SK-N-SH treated with all-trans-retinoic acid at 6 μM for 48 hours (cell line): ENCODE measurements at regions not wholly inside any gene's neighbourhood (a gene's known extent, or its start where the extent isn't known, plus 50 kb on each side); places are given as distances from the start of the nearest gene placed in this dataset.

Experiments
- ATAC-seq: fragments of 200-7000 bp; cut with Tn5 transposase; 3 replicates; pipeline ENCODE4 v1.9.1; 2020; ENCODE audit warnings: mild to moderate bottlenecking, moderate library complexity
- ARNTL ChIP-seq: fragments of 450-650 bp; formaldehyde crosslinking; IDR thresholded peaks from 2 replicates; pipeline ENCODE4 v1.5.0; 2020; ENCODE audit warnings: low read depth, mild to moderate bottlenecking, moderate library complexity, borderline replicate concordance
- BACH2 ChIP-seq: fragments of 250-450 bp; sonication (Bioruptor Pico); IDR thresholded peaks from 2 replicates; pipeline ENCODE4 v1.9.0; 2021; ENCODE audit warnings: mild to moderate bottlenecking, borderline replicate concordance
- CREB5 ChIP-seq: fragments of 250-450 bp; sonication (Bioruptor Pico); IDR thresholded peaks from 2 replicates; pipeline ENCODE4 v1.5.1; 2020; ENCODE audit warnings: low read depth, mild to moderate bottlenecking, moderate library complexity
- CSDC2 ChIP-seq: fragments of 250-450 bp; sonication (Bioruptor Pico); IDR thresholded peaks from 2 replicates; pipeline ENCODE4 v1.5.0; 2020; ENCODE audit warnings: mild to moderate bottlenecking, moderate library complexity
- CSRNP3 ChIP-seq: fragments of 250-450 bp; sonication (Bioruptor Pico); IDR thresholded peaks from 2 replicates; pipeline ENCODE4 v1.5.1; 2021; ENCODE audit warnings: mild to moderate bottlenecking, moderate library complexity
- ESRRG ChIP-seq: fragments of 250-450 bp; sonication (Bioruptor Pico); IDR thresholded peaks from 2 replicates; pipeline ENCODE4 v1.6.1; 2021; ENCODE audit warnings: mild to moderate bottlenecking
- GLIS3 ChIP-seq: fragments of 250-450 bp; sonication (Bioruptor Pico); IDR thresholded peaks from 2 replicates; pipeline ENCODE4 v1.5.0; 2020; ENCODE audit warnings: mild to moderate bottlenecking, moderate library complexity
- ISL1 ChIP-seq: fragments of 250-450 bp; sonication (Bioruptor Pico); IDR thresholded peaks from 2 replicates; pipeline ENCODE4 v2.1.2; 2022; ENCODE audit warnings: mild to moderate bottlenecking, moderate library complexity
- OSR1 ChIP-seq: fragments of 250-450 bp; sonication (Bioruptor Pico); IDR thresholded peaks from 2 replicates; pipeline ENCODE4 v1.8.0; 2022; ENCODE audit warnings: moderate library complexity, mild to moderate bottlenecking, inconsistent platforms
- PPARA ChIP-seq: fragments of 250-450 bp; sonication (Bioruptor Pico); IDR thresholded peaks from 2 replicates; pipeline ENCODE4 v1.5.0; 2020; ENCODE audit warnings: mild to moderate bottlenecking, borderline replicate concordance
- RARB ChIP-seq: fragments of 250-450 bp; sonication (Bioruptor Pico); IDR thresholded peaks from 2 replicates; pipeline ENCODE4 v1.8.0; 2021; ENCODE audit warnings: mild to moderate bottlenecking, moderate library complexity
- SNAI2 ChIP-seq: fragments of 250-450 bp; sonication (Bioruptor Pico); IDR thresholded peaks from 2 replicates; pipeline ENCODE4 v1.5.0; 2020; ENCODE audit warnings: mild to moderate bottlenecking, moderate library complexity
- TCF4 ChIP-seq: fragments of 250-450 bp; sonication (Bioruptor Pico); IDR thresholded peaks from 2 replicates; pipeline ENCODE4 v1.8.0; 2021; ENCODE audit warnings: mild to moderate bottlenecking, moderate library complexity, borderline replicate concordance
- TOX ChIP-seq: fragments of 250-450 bp; sonication (Bioruptor Pico); IDR thresholded peaks from 2 replicates; pipeline ENCODE4 v1.8.0; 2021; ENCODE audit warnings: mild to moderate bottlenecking, moderate library complexity, borderline replicate concordance
- TSHZ2 ChIP-seq: fragments of 250-450 bp; sonication (Bioruptor Pico); IDR thresholded peaks from 2 replicates; pipeline ENCODE4 v1.5.0; 2020; ENCODE audit warnings: mild to moderate bottlenecking, moderate library complexity
- ZC3H10 ChIP-seq: fragments of 250-450 bp; sonication (Bioruptor Pico); IDR thresholded peaks from 2 replicates; pipeline ENCODE4 v1.5.1; 2021; ENCODE audit warnings: mild to moderate bottlenecking, moderate library complexity
- ZFP30 ChIP-seq: fragments of 450-650 bp; formaldehyde crosslinking; IDR thresholded peaks from 2 replicates; pipeline ENCODE4 v1.5.0; 2022; ENCODE audit warnings: mild to moderate bottlenecking, moderate library complexity
- ZNF565 ChIP-seq: fragments of 450-650 bp; formaldehyde crosslinking; conservative IDR thresholded peaks from 2 replicates; pipeline ENCODE4 v1.5.0; 2020; ENCODE audit warnings: low read depth, mild to moderate bottlenecking, moderate library complexity
- ZNF70 ChIP-seq: fragments of 450-650 bp; formaldehyde crosslinking; IDR thresholded peaks from 2 replicates; pipeline ENCODE4 v1.5.0; 2020; ENCODE audit warnings: mild to moderate bottlenecking, moderate library complexity
- ZNF8 ChIP-seq: fragments of 450-650 bp; formaldehyde crosslinking; IDR thresholded peaks from 2 replicates; pipeline ENCODE4 v1.5.0; 2020; ENCODE audit warnings: mild to moderate bottlenecking, moderate library complexity
- TF ChIP-seq, protein P1 (sequence below): fragments of 250-450 bp; sonication (Bioruptor Pico); IDR thresholded peaks from 2 replicates; pipeline ENCODE4 v1.8.0; 2020; ENCODE audit warnings: mild to moderate bottlenecking, moderate library complexity, borderline replicate concordance
- TF ChIP-seq, protein P2 (sequence below): fragments of 250-450 bp; sonication (Bioruptor Pico); IDR thresholded peaks from 2 replicates; pipeline ENCODE4 v1.8.0; 2021; ENCODE audit warnings: low read depth, mild to moderate bottlenecking, moderate library complexity, borderline replicate concordance

- TF ChIP-seq SNAI2 (CRISPR knock-in tag) (no peak), ZNF8 (CRISPR knock-in tag) (no peak), GLIS3 (CRISPR knock-in tag) (no peak), CSRNP3 (CRISPR knock-in tag) (no peak), BACH2 (no peak), ZNF565 (CRISPR knock-in tag) (no peak), CSDC2 (no peak), ISL1 (no peak), TCF4 (CRISPR knock-in tag) (no peak), RARB (CRISPR knock-in tag) (no peak), ZNF70 (CRISPR knock-in tag) (no peak), ZFP30 (CRISPR knock-in tag) (no peak), CREB5 (no peak), ZC3H10 (CRISPR knock-in tag) (no peak), ESRRG (CRISPR knock-in tag) (no peak), PPARA (no peak), TSHZ2 (CRISPR knock-in tag) (no peak)
- TF ChIP-seq, protein P1, sequence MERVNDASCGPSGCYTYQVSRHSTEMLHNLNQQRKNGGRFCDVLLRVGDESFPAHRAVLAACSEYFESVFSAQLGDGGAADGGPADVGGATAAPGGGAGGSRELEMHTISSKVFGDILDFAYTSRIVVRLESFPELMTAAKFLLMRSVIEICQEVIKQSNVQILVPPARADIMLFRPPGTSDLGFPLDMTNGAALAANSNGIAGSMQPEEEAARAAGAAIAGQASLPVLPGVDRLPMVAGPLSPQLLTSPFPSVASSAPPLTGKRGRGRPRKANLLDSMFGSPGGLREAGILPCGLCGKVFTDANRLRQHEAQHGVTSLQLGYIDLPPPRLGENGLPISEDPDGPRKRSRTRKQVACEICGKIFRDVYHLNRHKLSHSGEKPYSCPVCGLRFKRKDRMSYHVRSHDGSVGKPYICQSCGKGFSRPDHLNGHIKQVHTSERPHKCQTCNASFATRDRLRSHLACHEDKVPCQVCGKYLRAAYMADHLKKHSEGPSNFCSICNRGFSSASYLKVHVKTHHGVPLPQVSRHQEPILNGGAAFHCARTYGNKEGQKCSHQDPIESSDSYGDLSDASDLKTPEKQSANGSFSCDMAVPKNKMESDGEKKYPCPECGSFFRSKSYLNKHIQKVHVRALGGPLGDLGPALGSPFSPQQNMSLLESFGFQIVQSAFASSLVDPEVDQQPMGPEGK = no peak
- TF ChIP-seq, protein P2, sequence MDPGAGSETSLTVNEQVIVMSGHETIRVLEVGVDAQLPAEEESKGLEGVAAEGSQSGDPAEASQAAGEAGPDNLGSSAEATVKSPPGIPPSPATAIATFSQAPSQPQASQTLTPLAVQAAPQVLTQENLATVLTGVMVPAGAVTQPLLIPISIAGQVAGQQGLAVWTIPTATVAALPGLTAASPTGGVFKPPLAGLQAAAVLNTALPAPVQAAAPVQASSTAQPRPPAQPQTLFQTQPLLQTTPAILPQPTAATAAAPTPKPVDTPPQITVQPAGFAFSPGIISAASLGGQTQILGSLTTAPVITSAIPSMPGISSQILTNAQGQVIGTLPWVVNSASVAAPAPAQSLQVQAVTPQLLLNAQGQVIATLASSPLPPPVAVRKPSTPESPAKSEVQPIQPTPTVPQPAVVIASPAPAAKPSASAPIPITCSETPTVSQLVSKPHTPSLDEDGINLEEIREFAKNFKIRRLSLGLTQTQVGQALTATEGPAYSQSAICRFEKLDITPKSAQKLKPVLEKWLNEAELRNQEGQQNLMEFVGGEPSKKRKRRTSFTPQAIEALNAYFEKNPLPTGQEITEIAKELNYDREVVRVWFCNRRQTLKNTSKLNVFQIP (CRISPR knock-in tag) = no peak
- ATAC-seq = no peak
Measured at GRCh38 chr5:130402906-130403305, 498.6 kb downstream of the CHSY3 start.

DNA sequence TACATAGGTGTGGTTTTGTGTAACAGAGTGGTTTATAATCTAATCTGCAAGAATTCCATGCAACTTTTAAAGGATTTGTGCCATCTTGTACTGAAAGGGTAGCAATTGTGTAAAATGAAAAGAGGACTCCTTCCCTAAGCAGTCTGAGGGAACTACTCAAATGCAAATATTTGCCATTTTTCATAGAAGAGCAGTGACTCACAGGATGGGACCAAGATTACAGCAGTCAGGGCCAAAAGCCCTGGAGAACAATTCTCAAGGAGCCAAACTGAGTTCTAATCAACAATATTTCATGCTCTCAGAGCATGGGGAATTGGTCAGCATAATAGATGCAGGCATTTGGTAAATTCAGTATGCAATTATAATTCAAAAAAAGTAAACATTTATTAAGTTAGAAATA lies 495.8 kb downstream of the CHSY3 start:
- no peak for TF ChIP-seq ZNF70 (CRISPR knock-in tag)
- ATAC-seq = no peak

GRCh38 chr5:130398825-130399224 lies 494.6 kb downstream of the CHSY3 start:
- no peak for ATAC-seq
- TF ChIP-seq CSRNP3 (CRISPR knock-in tag) (no peak), ZFP30 (CRISPR knock-in tag) (no peak), CSDC2 (no peak), ARNTL (no peak), RARB (CRISPR knock-in tag) (no peak), ZNF8 (CRISPR knock-in tag) (no peak), BACH2 (no peak), CREB5 (no peak), TCF4 (CRISPR knock-in tag) (no peak), ZNF565 (CRISPR knock-in tag) (no peak), SNAI2 (CRISPR knock-in tag) (no peak), TOX (CRISPR knock-in tag) (no peak), OSR1 (CRISPR knock-in tag) (no peak), ZNF70 (CRISPR knock-in tag) (no peak), PPARA (no peak)
- TF ChIP-seq, protein P2 (CRISPR knock-in tag) = no peak
- TF ChIP-seq, protein P1 = no peak
